Gastroesophageal sphincter (tissue), 4 donors: ENCODE measurements at regions not wholly inside any gene's neighbourhood (a gene's known extent, or its start where the extent isn't known, plus 50 kb on each side); places are given as distances from the start of the nearest gene placed in this dataset.

Experiments used
- ATAC-seq: fragments of 150-250 bp; one replicate; pipeline ENCODE4 v1.9.1; 2016; ENCODE audit warnings: mild to moderate bottlenecking, moderate library complexity
- H3K27ac ChIP-seq, 4 donors: fragments of 200-600 bp; sonication (generic) in 3 of 4; 1 replicate in 3 of 4; 2 replicates in 1 of 4; pipeline ENCODE4 v1.5.1; 2016 to 2019
- H3K27me3 ChIP-seq: fragments of 200-600 bp; sonication (generic); one replicate; pipeline ENCODE4 v1.5.1; 2019
- H3K36me3 ChIP-seq, 2 donors: fragments of 200-600 bp; sonication (generic); one replicate each; pipeline ENCODE4 v1.5.1; 2019; ENCODE audit warnings: control low read depth in 1 of 2
- H3K4me1 ChIP-seq, 3 donors: fragments of 200-600 bp; sonication (generic); 1 replicate in 2 of 3; 2 replicates in 1 of 3; pipeline ENCODE4 v1.5.1; 2016 to 2019; ENCODE audit warnings: control low read depth in 2 of 3
- H3K4me3 ChIP-seq, 2 donors: fragments of 200-600 bp; sonication (generic); one replicate each; pipeline ENCODE4 v1.5.1; 2019; ENCODE audit warnings: mild to moderate bottlenecking in 1 of 2, moderate library complexity in 1 of 2
- H3K9me3 ChIP-seq, 3 donors: fragments of 200-600 bp; sonication (generic); one replicate each; pipeline ENCODE4 v1.5.1; 2017 to 2019; ENCODE audit warnings: control low read depth in 2 of 3
- CTCF ChIP-seq, 4 experiments: fragments of 200-600 bp in 2 of 4; fragments of 450-650 bp in 2 of 4; sonication (generic) in 1 of 4; IDR thresholded peaks; one replicate each; pipeline ENCODE4 v1.5.1; 2017 to 2019; ENCODE audit warnings: antibody characterized with exemption in 4 of 4, mild to moderate bottlenecking in 2 of 4, moderate library complexity in 2 of 4
- EP300 ChIP-seq: sonication (generic); formaldehyde crosslinking; IDR thresholded peaks from one replicate; pipeline ENCODE4 v1.6.1; 2017; ENCODE audit warnings: antibody characterized with exemption, mild to moderate bottlenecking
- POLR2A ChIP-seq, 2 donors: fragments of 450-650 bp; IDR thresholded peaks; one replicate each; pipeline ENCODE4 v1.6.1; 2017; ENCODE audit warnings: antibody characterized with exemption in 2 of 2, mild to moderate bottlenecking in 2 of 2, moderate library complexity in 1 of 2
- POLR2AphosphoS5 ChIP-seq: sonication (generic); formaldehyde crosslinking; IDR thresholded peaks from one replicate; pipeline ENCODE4 v1.6.1; 2017; ENCODE audit warnings: antibody characterized with exemption
- WGBS, 2 donors: methylation state at CpG; one replicate each; pipeline ENCODE4 v1.1.5; 2018; ENCODE audit warnings: low coverage in 1 of 2; 5-methylcytosine and 5-hydroxymethylcytosine counted together

GRCh38 chr3:73757536-73757935 lies 132.8 kb upstream of the PDZRN3 start:
- Histone ChIP-seq H3K27ac (no peak overlapping the region), H3K36me3 (no peaks in the 10 kb centered on the region), H3K9me3 (no peaks in the 10 kb centered on the region), H3K4me1 (peaks cover 0 to 5% (median 0%) of the 10 kb centered on the region in 3 donors), H3K27me3 (no peaks in the 10 kb centered on the region), H3K4me3 (no peak overlapping the region)
- no peak for ATAC-seq
- TF ChIP-seq POLR2A (IDR thresholded peaks at IDR 0.05): no peak
- no peak for TF ChIP-seq POLR2AphosphoS5
- no peak for TF ChIP-seq EP300
- no peak for TF ChIP-seq CTCF (IDR thresholded peaks at IDR 0.05)
- WGBS, 2 donors: 0 to 72% methylated on average over 1 to 3 of the region's 3 CpGs

DNA sequence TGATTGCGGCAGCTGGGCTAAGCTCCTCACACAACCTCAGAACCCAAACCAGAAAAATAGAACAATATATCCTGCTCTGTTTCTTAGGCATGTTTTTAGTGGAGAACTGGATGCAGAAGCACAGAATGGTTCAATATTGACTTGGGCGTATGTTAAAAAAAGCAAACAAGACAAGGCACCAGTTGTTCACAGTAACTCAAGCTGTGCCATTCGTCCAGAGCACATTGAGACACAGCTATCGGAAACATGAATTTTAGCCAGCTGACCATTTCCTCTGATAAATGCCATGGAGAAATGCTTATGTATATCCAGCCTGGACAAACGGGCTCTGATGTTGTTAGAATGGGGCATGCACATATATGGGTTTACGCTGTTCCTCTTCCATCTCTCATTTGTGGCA lies 129.2 kb upstream of the PDZRN3 start:
- TF ChIP-seq POLR2AphosphoS5: no peak
- no peak for TF ChIP-seq POLR2A (IDR thresholded peaks at IDR 0.05)
- no peak for TF ChIP-seq CTCF (IDR thresholded peaks at IDR 0.05)
- TF ChIP-seq EP300: no peak
- ATAC-seq: no peak
- Histone ChIP-seq H3K4me1 (no peaks in the 10 kb centered on the region), H3K4me3 (no peak overlapping the region), H3K36me3 (no peaks in the 10 kb centered on the region), H3K27me3 (no peaks in the 10 kb centered on the region), H3K27ac (no peak overlapping the region), H3K9me3 (no peaks in the 10 kb centered on the region)
- WGBS, 2 donors: 90 to 100% methylated on average over 4 to 6 of the region's 6 CpGs

DNA sequence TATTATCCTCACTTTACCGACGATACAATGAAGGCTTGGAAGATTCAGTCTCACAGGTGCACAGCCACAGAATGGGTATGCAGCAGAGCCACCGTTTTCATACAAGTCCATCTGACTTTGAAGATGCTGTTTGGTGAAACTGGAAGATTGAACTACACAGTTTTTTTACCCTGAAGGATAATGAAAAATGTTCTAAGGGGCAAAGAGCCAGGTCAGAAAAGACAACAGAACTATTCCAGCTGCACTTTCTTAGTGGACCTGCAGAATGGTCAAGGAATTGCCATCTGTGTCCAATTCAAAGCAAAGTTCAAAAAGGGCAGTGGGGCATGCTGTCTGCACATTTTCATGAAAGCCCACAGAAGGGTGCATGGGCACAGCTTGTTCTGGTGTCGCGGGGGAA lies 127.6 kb upstream of the PDZRN3 start:
- TF ChIP-seq EP300 (no peak), POLR2A (IDR thresholded peaks at IDR 0.05) (no peak), POLR2AphosphoS5 (no peak), CTCF (IDR thresholded peaks at IDR 0.05) (no peak)
- Histone ChIP-seq H3K27ac (no peak overlapping the region), H3K9me3 (no peaks in the 10 kb centered on the region), H3K36me3 (no peaks in the 10 kb centered on the region), H3K4me3 (no peak overlapping the region), H3K27me3 (no peaks in the 10 kb centered on the region), H3K4me1 (no peaks in the 10 kb centered on the region)
- 50 to 71% methylated on average over 5 of the region's 5 CpGs for WGBS, 2 donors
- no peak for ATAC-seq

DNA sequence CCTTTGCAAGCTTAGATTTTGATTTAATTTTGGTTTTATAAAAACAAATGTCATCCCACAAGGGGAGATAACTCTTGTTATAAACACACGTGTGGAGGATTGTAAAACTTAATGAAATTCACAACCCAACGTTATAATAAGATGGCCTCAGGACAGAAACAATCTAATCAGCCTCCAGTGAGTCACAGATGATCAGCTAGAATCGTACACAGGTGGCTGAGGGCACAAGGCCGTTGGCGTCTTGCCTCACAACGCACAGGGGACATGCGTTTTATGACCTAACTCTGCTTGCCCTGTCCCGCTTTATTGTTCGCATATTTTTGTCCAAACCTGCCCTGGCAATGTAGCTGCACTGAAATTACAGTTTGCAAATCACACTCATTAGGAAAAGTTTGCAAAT lies 121.9 kb upstream of the PDZRN3 start:
- H3K27me3 ChIP-seq: no peaks in the 10 kb centered on the region
- no peaks in the 10 kb centered on the region for H3K36me3 ChIP-seq
- no peak overlapping the region for H3K4me3 ChIP-seq
- TF ChIP-seq CTCF (IDR thresholded peaks at IDR 0.05) (no peak), POLR2AphosphoS5 (no peak), EP300 (no peak), POLR2A (IDR thresholded peaks at IDR 0.05) (no peak)
- no peaks in the 10 kb centered on the region for H3K9me3 ChIP-seq
- H3K27ac ChIP-seq: no peak overlapping the region
- no peak for ATAC-seq
- H3K4me1 ChIP-seq: peaks cover 0 to 23% (median 0%) of the 10 kb centered on the region in 3 donors
- 65 to 70% methylated on average over 9 of the region's 9 CpGs for WGBS, 2 donors

DNA sequence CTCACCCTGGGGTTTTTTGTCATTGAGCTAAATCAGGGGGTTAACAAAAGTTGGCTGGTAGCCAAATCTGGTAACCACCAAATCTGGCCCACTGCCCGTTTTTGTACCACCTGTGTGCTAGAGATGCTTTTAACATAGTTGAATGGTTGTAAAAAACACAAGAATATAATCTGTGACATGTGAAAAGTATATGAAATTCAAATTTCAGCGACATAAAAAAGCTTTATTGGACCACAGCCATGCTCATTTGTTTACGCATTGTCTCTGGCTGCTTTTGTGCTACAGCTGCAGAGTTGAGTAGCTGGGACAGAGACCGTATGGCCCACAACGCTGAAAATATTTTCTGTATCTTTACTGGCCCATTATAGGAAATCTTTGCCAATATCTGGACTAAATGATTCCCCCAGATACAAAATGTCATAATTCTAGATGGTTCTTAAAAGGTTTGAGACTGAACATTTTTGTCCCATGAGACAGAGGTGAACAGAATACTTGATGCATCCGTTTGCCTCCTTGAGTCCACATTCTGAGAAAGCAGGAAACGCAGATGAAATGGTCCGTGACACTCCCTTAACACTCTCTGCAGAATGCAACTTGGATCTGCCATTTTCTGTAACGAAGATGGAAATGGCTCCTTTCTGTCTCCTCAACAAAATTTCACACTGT lies 120.9 kb upstream of the PDZRN3 start:
- no peak for ATAC-seq

More for the DNA sequence above, 120.9 kb upstream of the PDZRN3 start:
- H3K4me3 ChIP-seq: no peak overlapping the region
- no peaks in the 10 kb centered on the region for H3K36me3 ChIP-seq
- WGBS, 2 donors: 38 to 50% methylated on average over 9 of the region's 9 CpGs
- peaks cover 0 to 23% (median 0%) of the 10 kb centered on the region in 3 donors for H3K4me1 ChIP-seq
- no peak for TF ChIP-seq CTCF (IDR thresholded peaks at IDR 0.05)
- TF ChIP-seq EP300: no peak
- H3K27ac ChIP-seq: no peak overlapping the region
- no peaks in the 10 kb centered on the region for H3K27me3 ChIP-seq
- no peaks in the 10 kb centered on the region for H3K9me3 ChIP-seq
